Right ventricle myocardium superior (tissue), 1 donor: ENCODE measurements at regions not wholly inside any gene's neighbourhood (a gene's known extent, or its start where the extent isn't known, plus 50 kb on each side); places are given as distances from the start of the nearest gene placed in this dataset.
"Not testable (repeated sequence)": the region's sequence is repeated elsewhere in the genome, so short reads cannot be mapped to it uniquely, and the experiment has no call there.

Source experiments
- ATAC-seq: fragments of 200-7000 bp; cut with Tn5 transposase; one replicate; pipeline ENCODE4 v1.9.1; 2020; ENCODE audit warnings: mild to moderate bottlenecking; ENCODE audit not compliant: poor library complexity
- DNase-seq: peaks from one replicate; pipeline ENCODE4 v3.0.0-alpha.2; 2020
- intact Hi-C: fragments of 100-400 bp; cut with DNase I; formaldehyde crosslinking; loops from one replicate; pipeline ENCODE4 v1.11.2; 2022
- donor health status: DM: no; HTN: yes; CAD: no; lungs with severe emphysema.

- DNase-seq (no peak), ATAC-seq (no peak)
- intact Hi-C loops: no loop called here
Observed at GRCh38 chr13:53101883-53102282, 73.3 kb downstream of the OLFM4 start.

- ATAC-seq (no peak), DNase-seq (no peak)
- intact Hi-C loops: no loop called here
Observed at GRCh38 chr13:53104136-53104535, 75.5 kb downstream of the OLFM4 start.

GRCh38 chr13:53105477-53105876 lies 76.9 kb downstream of the OLFM4 start:
- ATAC-seq: no peak
- intact Hi-C loops: no loop called here
- DNase-seq: no peak

GRCh38 chr13:53105890-53106289 lies 77.3 kb downstream of the OLFM4 start:
- intact Hi-C loops: no loop called here
- ATAC-seq: no peak

GRCh38 chr13:53110181-53110580 lies 81.6 kb downstream of the OLFM4 start:
- intact Hi-C loops: no loop called here
- ATAC-seq (no peak), DNase-seq (no peak)

More at GRCh38 chr13:53105890-53106289, 77.3 kb downstream of the OLFM4 start:
- no peak for DNase-seq

DNA sequence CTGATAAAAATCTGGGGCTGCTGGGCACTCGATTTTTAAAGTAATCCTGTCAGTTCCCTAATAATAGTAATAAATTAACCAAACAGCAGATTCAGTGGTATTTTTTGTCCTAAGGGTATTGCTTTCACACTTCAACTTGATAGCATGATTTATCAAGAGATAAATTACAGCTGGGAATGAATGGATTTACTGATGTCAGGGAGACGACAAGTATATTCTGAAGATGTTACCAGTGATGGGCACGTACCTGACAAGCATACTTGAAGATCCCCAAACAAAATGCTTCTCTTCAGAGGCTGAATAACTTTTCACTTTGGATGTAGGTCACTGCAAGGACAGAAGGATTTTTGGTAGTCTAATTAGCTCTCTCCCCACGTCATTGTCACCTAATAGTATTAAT lies 82.0 kb downstream of the OLFM4 start:
- no peak for ATAC-seq
- DNase-seq: no peak
- intact Hi-C loops: no loop called here

- intact Hi-C loops: no loop called here
- DNase-seq: no peak
- no peak for ATAC-seq
Observed at GRCh38 chr13:53112522-53112921, 83.9 kb downstream of the OLFM4 start.

GRCh38 chr13:53117048-53117447 lies 88.4 kb downstream of the OLFM4 start:
- intact Hi-C loops, ATAC-seq, DNase-seq: not testable (repeated sequence)

DNA sequence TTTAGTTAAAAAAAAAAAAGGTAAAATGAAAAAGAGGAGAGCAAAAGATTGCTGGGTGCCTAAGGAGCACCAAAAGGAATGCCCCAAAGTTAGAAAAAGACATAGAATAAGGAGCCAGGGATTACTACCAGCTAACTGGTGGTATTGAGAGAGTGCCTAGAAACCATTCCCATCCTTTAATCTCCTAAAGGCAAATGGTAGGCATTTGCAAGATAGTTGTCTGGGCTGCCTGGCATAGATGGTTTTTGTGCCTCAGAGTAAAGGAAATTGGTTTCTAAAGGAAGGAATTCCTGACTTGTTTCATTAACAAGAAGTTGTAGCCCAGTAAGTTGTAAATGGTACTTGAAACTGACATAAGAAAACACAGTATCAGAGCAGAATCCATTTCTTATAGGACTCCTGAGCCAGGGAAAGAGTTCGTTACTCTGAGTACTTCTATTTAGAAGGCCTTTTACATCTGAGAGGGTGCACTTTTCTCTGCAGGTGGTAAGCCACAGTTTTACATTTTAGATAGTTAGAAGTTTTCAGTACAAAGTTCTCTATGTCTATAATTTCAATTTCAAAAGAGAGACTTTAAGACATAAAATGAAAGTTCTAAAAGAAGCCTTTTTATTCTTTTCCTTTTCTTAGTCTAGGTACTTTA lies 92.6 kb downstream of the OLFM4 start:
- intact Hi-C loops: no loop called here
- no peak for DNase-seq
- ATAC-seq: no peak

DNA sequence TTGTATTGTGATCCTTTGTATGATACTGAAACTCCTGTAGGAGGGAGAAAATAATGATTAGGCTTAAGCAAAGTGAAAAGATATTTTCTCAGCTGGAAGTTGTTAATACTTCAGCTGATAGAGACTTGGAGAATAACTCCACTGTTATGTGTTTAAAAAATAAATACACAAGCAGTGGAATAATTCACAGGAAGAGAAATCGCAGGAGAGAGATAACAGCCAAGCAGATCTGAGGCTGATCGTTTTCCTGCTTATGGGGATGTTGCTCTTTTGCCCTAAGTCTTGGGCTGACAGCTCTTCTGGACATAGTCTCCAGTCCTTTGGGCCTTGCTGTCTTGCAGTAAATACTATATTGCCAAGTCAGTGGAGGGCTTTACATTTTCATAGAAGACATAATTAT lies 93.3 kb downstream of the OLFM4 start:
- DNase-seq (no peak), ATAC-seq (no peak)
- intact Hi-C loops: no loop called here

DNA sequence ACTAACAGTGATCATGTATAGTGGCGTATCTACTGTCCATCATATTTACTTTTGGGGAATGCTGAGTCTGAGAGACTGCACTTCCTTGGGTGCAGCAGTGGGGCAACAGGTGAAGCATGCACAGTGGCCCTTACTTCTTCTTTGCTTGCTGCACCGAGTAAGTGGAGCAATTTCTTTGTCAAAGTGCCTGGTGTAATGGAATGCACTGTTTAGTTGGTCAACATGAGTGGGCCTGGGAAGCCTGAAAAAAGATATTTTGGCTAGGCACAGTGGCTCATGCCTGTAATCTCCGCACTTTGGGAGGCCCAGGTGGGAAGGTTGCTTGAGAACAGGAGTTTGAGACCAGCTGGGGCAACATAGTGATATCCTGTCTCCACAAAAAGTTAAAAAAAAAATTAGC lies 94.9 kb downstream of the OLFM4 start:
- intact Hi-C loops: no loop called here
- ATAC-seq: no peak

DNA sequence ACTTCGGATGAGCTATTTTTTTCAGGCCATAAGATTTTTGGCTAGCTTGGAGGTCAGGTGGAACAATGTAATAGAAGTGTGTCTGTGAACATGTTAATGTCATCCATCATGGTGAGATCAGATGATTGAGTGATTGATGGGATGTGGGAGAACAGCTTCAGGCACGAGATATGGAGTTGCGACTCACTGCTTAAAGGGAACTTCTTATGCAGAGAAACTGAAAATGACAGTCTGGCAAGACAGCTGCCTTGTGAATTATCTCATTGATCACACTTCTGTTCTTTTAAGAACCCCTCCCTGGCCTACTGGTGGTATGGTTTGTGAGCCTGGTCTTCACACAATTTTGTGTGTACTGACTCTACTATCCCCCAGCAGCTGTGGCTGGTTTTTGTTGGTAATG lies 96.0 kb downstream of the OLFM4 start:
- intact Hi-C loops: no loop called here
- ATAC-seq (no peak), DNase-seq (no peak)

More for the DNA sequence above, 94.9 kb downstream of the OLFM4 start:
- no peak for DNase-seq

DNA sequence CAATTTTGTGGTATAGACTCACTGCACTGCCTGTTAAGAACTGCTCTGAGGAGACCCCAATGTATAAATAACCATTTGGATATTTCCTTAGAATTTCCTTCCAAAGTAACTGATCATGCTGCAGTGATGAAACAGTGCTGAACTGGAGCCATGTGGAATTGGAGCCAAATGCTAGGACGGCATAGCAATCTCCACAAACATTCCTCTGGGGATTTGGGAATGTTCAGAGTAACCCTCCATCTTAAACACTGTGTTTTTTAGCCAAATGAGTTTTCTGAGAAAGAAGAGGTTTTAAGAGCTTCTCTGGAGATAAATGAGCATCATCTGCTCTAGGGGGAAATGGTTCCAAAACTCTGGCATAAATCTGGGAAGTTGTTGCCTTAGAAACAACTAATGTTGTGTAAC lies 98.2 kb downstream of the OLFM4 start:
- intact Hi-C loops: no loop called here
- peak; percentile 42 for DNase-seq
- peak; percentile 89 for ATAC-seq

DNA sequence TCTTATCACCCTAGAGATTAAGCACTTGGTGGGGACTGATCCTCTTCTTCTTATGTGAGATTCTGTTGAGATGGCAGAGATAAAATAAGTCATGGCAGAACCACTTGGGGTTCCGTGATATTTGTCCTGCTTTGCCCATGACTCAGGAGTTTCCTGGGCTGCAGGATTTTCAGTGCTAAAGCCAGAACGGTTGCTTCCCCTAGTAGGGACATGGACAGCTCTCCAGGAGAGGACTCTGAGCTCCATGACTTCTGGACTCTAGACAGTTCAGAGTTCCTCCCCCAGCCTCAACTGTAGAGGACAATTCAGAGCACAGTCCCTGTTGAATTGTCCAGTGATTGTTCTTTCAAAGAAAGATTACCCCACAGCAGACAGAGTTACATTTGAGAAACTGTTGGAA lies 98.8 kb downstream of the OLFM4 start:
- DNase-seq (no peak), ATAC-seq (peak; percentile 18)
- intact Hi-C loops: no loop called here

DNA sequence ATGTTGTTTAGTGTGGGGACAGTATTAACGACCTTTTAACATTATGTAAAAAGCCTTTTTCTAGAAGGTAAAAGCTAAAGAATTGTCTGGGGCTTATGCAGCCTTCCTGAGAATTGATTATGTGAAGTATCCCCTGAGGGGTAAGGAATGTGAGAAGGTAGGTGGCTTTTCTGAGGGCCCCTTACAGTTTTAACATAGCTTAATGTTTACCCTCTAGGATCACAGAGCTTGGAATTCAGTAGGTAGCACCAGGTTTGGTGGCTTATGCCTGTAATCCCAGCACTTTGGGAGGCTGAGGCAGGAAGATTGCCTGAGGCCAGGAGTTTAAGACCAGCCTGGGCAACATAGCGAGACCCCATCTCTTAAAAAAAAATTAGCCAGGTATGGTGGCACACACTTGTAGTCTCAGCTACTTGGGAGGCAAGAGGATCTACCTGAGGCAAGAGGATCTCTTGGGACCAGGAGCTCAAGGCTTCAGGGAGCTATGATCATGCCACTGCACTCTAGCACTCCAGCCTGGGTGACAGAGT lies 101.3 kb downstream of the OLFM4 start:
- no peak for ATAC-seq
- DNase-seq: no peak
- intact Hi-C loops: no loop called here

DNA sequence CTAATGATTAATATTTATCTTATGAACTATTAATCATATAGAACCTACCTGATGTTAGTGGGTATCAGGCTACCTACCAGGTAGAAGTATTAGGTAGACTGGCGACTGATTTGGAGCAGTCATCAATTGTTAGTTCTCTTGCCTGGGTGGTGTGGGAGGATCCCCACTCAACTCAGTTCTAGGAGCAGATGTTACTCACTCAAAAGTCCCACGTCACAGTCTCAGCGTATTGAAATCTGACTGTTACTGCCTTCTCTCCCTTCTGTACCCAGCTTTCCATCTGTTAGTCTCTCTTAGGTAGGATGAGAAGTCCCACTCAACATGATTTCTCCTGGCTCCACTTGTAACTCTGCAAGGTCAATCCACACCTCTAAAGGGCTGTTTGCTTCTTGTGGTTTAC lies 102.7 kb downstream of the OLFM4 start:
- DNase-seq: no peak
- intact Hi-C loops: no loop called here
- no peak for ATAC-seq

DNA sequence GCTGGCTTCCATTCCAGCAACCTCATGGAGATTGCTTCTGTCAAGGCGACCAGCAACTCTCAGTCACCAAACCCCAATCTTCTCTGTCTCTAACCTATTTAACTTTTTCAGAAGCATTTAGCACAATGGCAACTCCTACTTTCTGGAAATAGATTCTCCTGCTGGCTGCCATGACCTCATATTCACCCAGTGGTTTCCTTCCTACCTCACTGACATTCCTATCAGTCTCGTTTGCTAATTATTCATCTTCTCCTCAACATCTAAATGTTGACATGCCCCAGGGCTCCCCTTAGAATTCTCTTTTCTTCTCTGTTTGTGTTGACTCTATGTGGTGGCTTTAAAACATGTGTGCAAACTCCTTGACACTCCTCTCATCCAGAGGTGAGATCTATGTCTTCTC lies 106.7 kb downstream of the OLFM4 start:
- DNase-seq (no peak), ATAC-seq (no peak)
- intact Hi-C loops: no loop called here

DNA sequence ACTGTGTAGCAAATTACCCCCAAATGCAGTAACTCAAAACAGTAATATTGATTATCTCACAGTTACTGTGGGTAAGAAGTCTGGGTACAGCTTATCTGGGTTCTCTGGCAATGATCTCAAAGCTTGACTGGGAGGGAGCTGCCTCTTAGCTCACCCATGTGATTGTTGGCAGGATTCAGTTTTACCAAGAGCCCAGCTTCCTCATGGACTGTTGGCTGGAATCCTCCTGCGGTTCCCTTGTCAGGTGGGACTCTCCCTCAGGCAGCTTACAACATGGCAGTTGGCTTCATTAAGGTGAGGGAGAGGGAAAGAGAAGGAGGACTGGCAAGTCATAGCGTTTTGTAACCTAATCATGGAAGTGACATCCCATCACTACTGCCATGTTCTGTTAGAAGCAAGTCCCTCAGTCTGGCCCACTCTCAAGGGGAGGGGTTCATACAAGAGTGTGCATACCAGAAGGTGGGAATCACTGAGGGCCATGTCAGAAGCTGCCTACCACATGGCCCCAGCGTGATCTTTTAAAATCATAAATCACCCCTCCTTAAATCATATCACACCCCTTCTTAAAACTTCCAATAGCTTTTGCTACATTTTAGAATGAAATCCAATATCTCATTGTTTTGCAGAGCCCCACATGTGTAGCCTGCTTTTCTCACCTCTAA lies 108.1 kb downstream of the OLFM4 start:
- DNase-seq: no peak
- intact Hi-C loops: no loop called here
- ATAC-seq: no peak

- intact Hi-C loops: no loop called here
- DNase-seq: no peak
- ATAC-seq: peak; percentile 87
Observed at GRCh38 chr13:53137779-53138178, 109.2 kb downstream of the OLFM4 start.

DNA sequence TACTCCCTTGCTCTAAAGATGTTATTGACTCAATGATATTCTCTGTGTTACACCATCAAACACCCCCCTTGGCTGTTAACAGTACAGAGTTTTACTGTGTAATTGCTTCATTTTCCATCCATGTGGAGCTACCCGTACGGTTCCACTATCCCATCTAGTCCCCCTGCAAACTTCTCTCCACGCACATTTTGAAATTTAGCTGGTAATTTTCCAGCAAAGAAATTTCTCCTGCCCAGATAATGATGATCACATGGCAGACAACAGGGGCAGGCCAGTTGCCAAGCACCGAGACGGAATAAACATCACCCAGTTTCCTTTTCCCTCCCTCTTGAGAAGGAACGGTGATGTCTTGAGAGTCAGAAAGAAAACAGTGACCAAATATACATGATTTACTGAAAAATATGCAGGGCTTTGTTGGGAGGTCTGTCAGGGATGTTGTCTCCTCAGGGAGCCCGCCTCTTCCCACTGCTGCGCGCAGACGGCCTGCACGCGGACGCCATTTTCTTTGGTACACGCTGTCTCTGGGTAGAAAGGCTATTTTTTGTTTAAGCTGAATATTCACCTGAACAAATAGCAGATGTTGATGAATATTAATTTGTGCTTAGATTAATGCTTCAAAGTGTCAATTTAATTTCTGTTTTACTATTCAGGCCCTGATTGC lies 109.9 kb downstream of the OLFM4 start:
- peak; percentile 72 for DNase-seq
- ATAC-seq: peak; percentile 90
- intact Hi-C loops: no loop called here
